ENCODE measurements at regions not wholly inside any gene's neighbourhood (a gene's known extent, or its start where the extent isn't known, plus 50 kb on each side); places are given as distances from the start of the nearest gene placed in this dataset.

DNA sequence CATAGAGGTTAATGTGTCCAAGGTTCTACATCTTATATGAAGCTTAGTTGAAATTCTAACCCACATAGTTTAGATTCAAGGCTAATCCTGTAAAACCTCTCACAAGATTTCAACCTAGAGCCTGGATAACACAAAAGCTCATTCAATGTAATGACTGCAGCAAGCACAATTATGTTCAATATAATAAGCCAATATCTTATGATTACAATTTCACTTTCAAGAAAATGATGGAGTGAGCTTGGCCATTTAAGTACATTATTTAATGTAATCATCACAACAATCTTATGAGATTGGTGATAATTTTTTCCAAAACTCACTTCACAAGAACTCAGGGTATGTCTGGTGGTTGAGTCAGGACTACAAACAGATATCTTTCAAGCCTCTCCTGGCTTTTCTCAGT lies 1140.8 kb upstream of the WWC1 start:
- H3K27me3 ChIP-seq (ENCODE audit: control insufficient read depth in 4 of 4, insufficient read depth in 4 of 4, low read length in 3 of 4): no peaks in the 10 kb centered on the region
- no peaks in the 10 kb centered on the region for H3K4me1 ChIP-seq (ENCODE audit: control insufficient read depth in 4 of 4, insufficient read depth in 4 of 4, low read length in 3 of 4)
- H3K36me3 ChIP-seq (ENCODE audit: control insufficient read depth in 4 of 4, insufficient read depth in 3 of 4, low read depth in 1 of 4, low read length in 3 of 4): no peaks in the 10 kb centered on the region
- DNase-seq (ENCODE audit: low spot score): no peak
- H3K27ac ChIP-seq (ENCODE audit: low read depth in 1 of 2, low read length in 2 of 2): no peak overlapping the region
- H3K9ac ChIP-seq (ENCODE audit: low read depth in 1 of 2, low read length in 2 of 2): no peak overlapping the region
- H3K4me3 ChIP-seq (ENCODE audit: low read depth in 1 of 3, low read length in 3 of 3): no peak overlapping the region
- TF ChIP-seq EGR1 (IDR thresholded peaks at IDR 0.05; ENCODE audit: low read depth in 2 of 2) (no peak), HNF4A (conservative IDR thresholded peaks at IDR 0.05) (no peak)
- no peaks in the 10 kb centered on the region for H3K9me3 ChIP-seq (ENCODE audit: control insufficient read depth in 4 of 4, low read length in 3 of 4)

DNA sequence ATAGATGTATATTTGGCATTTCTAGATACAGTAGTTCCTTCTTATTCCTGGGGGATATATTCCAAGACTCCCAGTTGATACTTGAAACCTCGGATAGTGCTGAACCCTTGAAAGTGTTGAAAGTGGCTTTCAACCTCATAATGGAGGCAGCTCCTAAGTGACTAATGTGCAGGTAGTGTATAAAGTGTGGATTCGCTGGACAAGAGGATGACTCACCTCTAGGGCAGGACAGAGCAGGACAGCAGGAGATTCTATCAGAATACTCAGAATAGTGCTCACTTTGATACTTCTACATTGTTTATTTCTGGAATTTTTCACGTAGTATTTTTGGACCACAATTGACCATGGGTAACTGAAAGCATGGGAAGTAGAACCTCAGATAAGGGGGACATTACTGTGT lies 1138.9 kb upstream of the WWC1 start:
- DNase-seq (ENCODE audit: low spot score): no peak
- Histone ChIP-seq H3K9ac (ENCODE audit: low read depth in 1 of 2, low read length in 2 of 2) (no peak overlapping the region), H3K4me3 (ENCODE audit: low read depth in 1 of 3, low read length in 3 of 3) (no peak overlapping the region), H3K27me3 (ENCODE audit: control insufficient read depth in 4 of 4, insufficient read depth in 4 of 4, low read length in 3 of 4) (no peaks in the 10 kb centered on the region), H3K9me3 (ENCODE audit: control insufficient read depth in 4 of 4, low read length in 3 of 4) (no peaks in the 10 kb centered on the region), H3K27ac (ENCODE audit: low read depth in 1 of 2, low read length in 2 of 2) (no peak overlapping the region), H3K4me1 (ENCODE audit: control insufficient read depth in 4 of 4, insufficient read depth in 4 of 4, low read length in 3 of 4) (no peaks in the 10 kb centered on the region), H3K36me3 (ENCODE audit: control insufficient read depth in 4 of 4, insufficient read depth in 3 of 4, low read depth in 1 of 4, low read length in 3 of 4) (no peaks in the 10 kb centered on the region)
- WGBS: 85% methylated on average over 3 of the region's 3 CpGs
- TF ChIP-seq RAD21 (IDR thresholded peaks at IDR 0.05) (no peak), GABPA (IDR thresholded peaks at IDR 0.05 in 1 of 2, conservative IDR thresholded peaks at IDR 0.05 in 1 of 2) (no peak), FOXA2 (IDR thresholded peaks at IDR 0.05) (no peak), FOXA1 (IDR thresholded peaks at IDR 0.05) (no peak), HNF4A (conservative IDR thresholded peaks at IDR 0.05) (no peak), YY1 (IDR thresholded peaks at IDR 0.05) (no peak)

GRCh38 chr5:167155387-167156005 lies 1135.9 kb upstream of the WWC1 start:
- no peaks in the 10 kb centered on the region for H3K36me3 ChIP-seq (ENCODE audit: control insufficient read depth in 4 of 4, insufficient read depth in 3 of 4, low read depth in 1 of 4, low read length in 3 of 4)
- H3K9ac ChIP-seq (ENCODE audit: low read depth in 1 of 2, low read length in 2 of 2): no peak overlapping the region
- H3K4me1 ChIP-seq (ENCODE audit: control insufficient read depth in 4 of 4, insufficient read depth in 4 of 4, low read length in 3 of 4): no peaks in the 10 kb centered on the region
- DNase-seq (ENCODE audit: low spot score): no peak
- WGBS: 71% methylated on average over 21 of the region's 21 CpGs
- H3K9me3 ChIP-seq (ENCODE audit: control insufficient read depth in 4 of 4, low read length in 3 of 4): no peaks in the 10 kb centered on the region
- H3K27me3 ChIP-seq (ENCODE audit: control insufficient read depth in 4 of 4, insufficient read depth in 4 of 4, low read length in 3 of 4): no peaks in the 10 kb centered on the region
- H3K27ac ChIP-seq (ENCODE audit: low read depth in 1 of 2, low read length in 2 of 2): no peak overlapping the region
- H3K4me3 ChIP-seq (ENCODE audit: low read depth in 1 of 3, low read length in 3 of 3): no peak overlapping the region
- no peak for TF ChIP-seq JUND (IDR thresholded peaks at IDR 0.05)
- TF ChIP-seq YY1 (IDR thresholded peaks at IDR 0.05): no peak
- TF ChIP-seq RXRA (IDR thresholded peaks at IDR 0.05): no peak
- no peak for TF ChIP-seq NR2F2 (IDR thresholded peaks at IDR 0.05)
- no peak for TF ChIP-seq HNF4A (conservative IDR thresholded peaks at IDR 0.05)
- TF ChIP-seq ZBTB33 (IDR thresholded peaks at IDR 0.05): no peak
- no peak for TF ChIP-seq FOXA2 (IDR thresholded peaks at IDR 0.05)

DNA sequence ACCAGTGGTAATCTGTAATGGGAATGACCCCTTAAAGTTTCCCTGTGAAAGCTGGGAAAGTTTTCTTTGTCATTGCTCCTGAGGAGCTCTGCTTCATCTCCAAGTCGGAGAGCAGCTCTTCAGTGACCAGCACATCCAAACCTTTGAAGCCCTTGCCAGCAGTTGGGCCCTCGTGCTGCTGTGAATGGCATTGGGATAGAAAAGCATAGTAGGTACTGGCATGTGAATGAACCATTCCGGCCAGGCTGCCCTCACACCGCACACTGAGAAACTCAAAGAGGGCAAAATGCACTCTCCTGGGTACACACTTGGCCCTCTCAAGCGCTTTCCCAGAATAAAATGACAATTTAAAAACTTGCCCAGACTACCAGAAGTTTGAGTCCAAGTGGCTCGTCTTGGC lies 1135.0 kb upstream of the WWC1 start:
- H3K27ac ChIP-seq (ENCODE audit: low read depth in 1 of 2, low read length in 2 of 2): no peak overlapping the region
- no peaks in the 10 kb centered on the region for H3K4me1 ChIP-seq (ENCODE audit: control insufficient read depth in 4 of 4, insufficient read depth in 4 of 4, low read length in 3 of 4)
- no peak overlapping the region for H3K9ac ChIP-seq (ENCODE audit: low read depth in 1 of 2, low read length in 2 of 2)
- no peak for DNase-seq (ENCODE audit: low spot score)
- WGBS: 81% methylated on average over 6 of the region's 6 CpGs
- H3K4me3 ChIP-seq (ENCODE audit: low read depth in 1 of 3, low read length in 3 of 3): no peak overlapping the region
- no peaks in the 10 kb centered on the region for H3K27me3 ChIP-seq (ENCODE audit: control insufficient read depth in 4 of 4, insufficient read depth in 4 of 4, low read length in 3 of 4)
- H3K36me3 ChIP-seq (ENCODE audit: control insufficient read depth in 4 of 4, insufficient read depth in 3 of 4, low read depth in 1 of 4, low read length in 3 of 4): no peaks in the 10 kb centered on the region
- H3K9me3 ChIP-seq (ENCODE audit: control insufficient read depth in 4 of 4, low read length in 3 of 4): no peaks in the 10 kb centered on the region
- TF ChIP-seq YY1 (IDR thresholded peaks at IDR 0.05): no peak
- no peak for TF ChIP-seq GABPA (IDR thresholded peaks at IDR 0.05 in 1 of 2, conservative IDR thresholded peaks at IDR 0.05 in 1 of 2)
- TF ChIP-seq NR2F2 (IDR thresholded peaks at IDR 0.05): no peak
- no peak for TF ChIP-seq FOXA2 (IDR thresholded peaks at IDR 0.05)
- no peak for TF ChIP-seq ATF3 (IDR thresholded peaks at IDR 0.05)
- TF ChIP-seq MAX (IDR thresholded peaks at IDR 0.05): no peak
- TF ChIP-seq EGR1 (IDR thresholded peaks at IDR 0.05; ENCODE audit: low read depth in 2 of 2): no peak
- TF ChIP-seq, protein P1, sequence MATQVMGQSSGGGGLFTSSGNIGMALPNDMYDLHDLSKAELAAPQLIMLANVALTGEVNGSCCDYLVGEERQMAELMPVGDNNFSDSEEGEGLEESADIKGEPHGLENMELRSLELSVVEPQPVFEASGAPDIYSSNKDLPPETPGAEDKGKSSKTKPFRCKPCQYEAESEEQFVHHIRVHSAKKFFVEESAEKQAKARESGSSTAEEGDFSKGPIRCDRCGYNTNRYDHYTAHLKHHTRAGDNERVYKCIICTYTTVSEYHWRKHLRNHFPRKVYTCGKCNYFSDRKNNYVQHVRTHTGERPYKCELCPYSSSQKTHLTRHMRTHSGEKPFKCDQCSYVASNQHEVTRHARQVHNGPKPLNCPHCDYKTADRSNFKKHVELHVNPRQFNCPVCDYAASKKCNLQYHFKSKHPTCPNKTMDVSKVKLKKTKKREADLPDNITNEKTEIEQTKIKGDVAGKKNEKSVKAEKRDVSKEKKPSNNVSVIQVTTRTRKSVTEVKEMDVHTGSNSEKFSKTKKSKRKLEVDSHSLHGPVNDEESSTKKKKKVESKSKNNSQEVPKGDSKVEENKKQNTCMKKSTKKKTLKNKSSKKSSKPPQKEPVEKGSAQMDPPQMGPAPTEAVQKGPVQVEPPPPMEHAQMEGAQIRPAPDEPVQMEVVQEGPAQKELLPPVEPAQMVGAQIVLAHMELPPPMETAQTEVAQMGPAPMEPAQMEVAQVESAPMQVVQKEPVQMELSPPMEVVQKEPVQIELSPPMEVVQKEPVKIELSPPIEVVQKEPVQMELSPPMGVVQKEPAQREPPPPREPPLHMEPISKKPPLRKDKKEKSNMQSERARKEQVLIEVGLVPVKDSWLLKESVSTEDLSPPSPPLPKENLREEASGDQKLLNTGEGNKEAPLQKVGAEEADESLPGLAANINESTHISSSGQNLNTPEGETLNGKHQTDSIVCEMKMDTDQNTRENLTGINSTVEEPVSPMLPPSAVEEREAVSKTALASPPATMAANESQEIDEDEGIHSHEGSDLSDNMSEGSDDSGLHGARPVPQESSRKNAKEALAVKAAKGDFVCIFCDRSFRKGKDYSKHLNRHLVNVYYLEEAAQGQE (IDR thresholded peaks at IDR 0.05): no peak
- no peak for TF ChIP-seq JUND (IDR thresholded peaks at IDR 0.05)
- no peak for TF ChIP-seq RXRA (IDR thresholded peaks at IDR 0.05)
- TF ChIP-seq FOXA1 (IDR thresholded peaks at IDR 0.05): no peak
- no peak for TF ChIP-seq HNF4G (IDR thresholded peaks at IDR 0.05)
- TF ChIP-seq RAD21 (IDR thresholded peaks at IDR 0.05): no peak

All from liver (tissue), 7 donors.